HEK293 (cell line): ENCODE measurements at regions not wholly inside any gene's neighbourhood (a gene's known extent, or its start where the extent isn't known, plus 50 kb on each side); places are given as distances from the start of the nearest gene placed in this dataset.

ENCODE experiments used
- CTCF ChIA-PET: fragments of 350-600 bp; formaldehyde crosslinking; extraction: SDS; loops from one replicate; lab custom pipeline; 2021; ENCODE audit warnings: antibody characterized with exemption; lab: Yijun Ruan, JAX
- POLR2A ChIA-PET: fragments of 300-600 bp; formaldehyde crosslinking; extraction: SDS; loops from one replicate; lab custom pipeline; 2020; ENCODE audit warnings: antibody characterized with exemption, inconsistent platforms; lab: Yijun Ruan, JAX
- H3K27ac ChIP-seq: fragments of 200-500 bp; sonication (Bioruptor generic); 2 replicates; pipeline ENCODE4 v1.5.1; 2014; ENCODE audit warnings: low read depth, low read length, control low read depth, inconsistent platforms; ENCODE audit errors: extremely low read depth
- H3K36me3 ChIP-seq, 2 experiments: fragments of 200-500 bp in 1 of 2; sonication (Bioruptor generic) in 1 of 2; 1 replicate in 1 of 2; 2 replicates in 1 of 2; pipeline ENCODE4 v1.5.1; 2014 to 2017; ENCODE audit warnings: inconsistent platforms in 2 of 2, low read length in 2 of 2; ENCODE audit not compliant: control insufficient read depth in 2 of 2, insufficient read depth in 1 of 2
- H3K4me1 ChIP-seq: fragments of 200-500 bp; sonication (Bioruptor generic); 2 replicates; pipeline ENCODE4 v1.5.1; 2014; ENCODE audit warnings: mild to moderate bottlenecking, low read length, inconsistent platforms; ENCODE audit not compliant: control insufficient read depth, insufficient read depth
- H3K4me3 ChIP-seq: 2 replicates; pipeline ENCODE4 v1.5.1; 2011; ENCODE audit warnings: low read depth, mild to moderate bottlenecking, control low read depth, low read length, moderate library complexity
- H3K9me3 ChIP-seq: fragments of 200-500 bp; sonication (Bioruptor generic); 2 replicates; pipeline ENCODE4 v1.5.1; 2014; ENCODE audit warnings: low read depth, low read length, inconsistent platforms; ENCODE audit not compliant: control insufficient read depth, insufficient read depth
- CTCF ChIP-seq: fragments of 450-650 bp; formaldehyde crosslinking; IDR thresholded peaks from 2 replicates; pipeline ENCODE4 v1.5.1; 2016; ENCODE audit warnings: missing biosample characterization, missing genetic modification characterization
- ELK4 ChIP-seq: IDR thresholded peaks from 2 replicates; pipeline ENCODE4 v1.6.1; 2011; ENCODE audit warnings: mild to moderate bottlenecking, low read depth, low read length, borderline replicate concordance
- MYNN ChIP-seq: fragments of 450-650 bp; formaldehyde crosslinking; IDR thresholded peaks from 2 replicates; pipeline ENCODE4 v1.5.1; 2016; ENCODE audit warnings: missing biosample characterization, missing genetic modification characterization, borderline replicate concordance
- SALL2 ChIP-seq: fragments of 450-650 bp; formaldehyde crosslinking; IDR thresholded peaks from 2 replicates; pipeline ENCODE4 v1.5.0; 2017; ENCODE audit warnings: missing biosample characterization, mild to moderate bottlenecking, missing genetic modification characterization, borderline replicate concordance
- WT1 ChIP-seq: fragments of 450-650 bp; formaldehyde crosslinking; IDR thresholded peaks from 2 replicates; pipeline ENCODE4 v1.5.1; 2016; ENCODE audit warnings: missing biosample characterization, missing genetic modification characterization
- YY2 ChIP-seq: fragments of 450-650 bp; formaldehyde crosslinking; IDR thresholded peaks from 2 replicates; pipeline ENCODE4 v1.5.1; 2016; ENCODE audit warnings: missing biosample characterization, missing genetic modification characterization
- ZFP69B ChIP-seq: fragments of 450-650 bp; formaldehyde crosslinking; IDR thresholded peaks from 2 replicates; pipeline ENCODE4 v1.5.1; 2016; ENCODE audit warnings: missing biosample characterization, missing genetic modification characterization
- ZNF10 ChIP-seq: fragments of 450-650 bp; formaldehyde crosslinking; IDR thresholded peaks from 2 replicates; pipeline ENCODE4 v1.5.1; 2017; ENCODE audit warnings: missing biosample characterization, missing genetic modification characterization
- ZNF114 ChIP-seq: fragments of 450-650 bp; formaldehyde crosslinking; IDR thresholded peaks from 2 replicates; pipeline ENCODE4 v1.5.0; 2017; ENCODE audit warnings: missing biosample characterization, missing genetic modification characterization
- ZNF248 ChIP-seq: fragments of 450-650 bp; formaldehyde crosslinking; IDR thresholded peaks from 2 replicates; pipeline ENCODE4 v1.5.1; 2017; ENCODE audit warnings: missing biosample characterization, missing genetic modification characterization
- ZNF266 ChIP-seq: fragments of 450-650 bp; formaldehyde crosslinking; IDR thresholded peaks from 2 replicates; pipeline ENCODE4 v1.5.1; 2016; ENCODE audit warnings: missing biosample characterization, missing genetic modification characterization, low read depth
- ZNF394 ChIP-seq: fragments of 450-650 bp; formaldehyde crosslinking; IDR thresholded peaks from 2 replicates; pipeline ENCODE4 v1.5.1; 2016; ENCODE audit warnings: missing biosample characterization, missing genetic modification characterization, mild to moderate bottlenecking, moderate library complexity, borderline replicate concordance
- ZNF514 ChIP-seq: fragments of 450-650 bp; formaldehyde crosslinking; IDR thresholded peaks from 2 replicates; pipeline ENCODE4 v1.5.1; 2016; ENCODE audit warnings: missing biosample characterization, missing genetic modification characterization
- ZNF560 ChIP-seq: fragments of 450-650 bp; formaldehyde crosslinking; IDR thresholded peaks from 2 replicates; pipeline ENCODE4 v1.5.1; 2017; ENCODE audit warnings: missing biosample characterization, missing genetic modification characterization, borderline replicate concordance
- ZNF629 ChIP-seq: fragments of 450-650 bp; formaldehyde crosslinking; IDR thresholded peaks from 2 replicates; pipeline ENCODE4 v1.5.1; 2017; ENCODE audit warnings: missing biosample characterization, missing genetic modification characterization
- ZNF747 ChIP-seq: fragments of 450-650 bp; formaldehyde crosslinking; IDR thresholded peaks from 2 replicates; pipeline ENCODE4 v1.5.1; 2016; ENCODE audit warnings: missing biosample characterization, missing genetic modification characterization
- ZNF776 ChIP-seq: fragments of 450-650 bp; formaldehyde crosslinking; IDR thresholded peaks from 2 replicates; pipeline ENCODE4 v1.5.0; 2017; ENCODE audit warnings: missing biosample characterization, missing genetic modification characterization, borderline replicate concordance
- ZNF843 ChIP-seq: fragments of 450-650 bp; formaldehyde crosslinking; IDR thresholded peaks from 2 replicates; pipeline ENCODE4 v1.5.1; 2016; ENCODE audit warnings: missing biosample characterization, missing genetic modification characterization
- ZSCAN16 ChIP-seq: fragments of 450-650 bp; formaldehyde crosslinking; IDR thresholded peaks from 2 replicates; pipeline ENCODE4 v1.5.1; 2016; ENCODE audit warnings: missing biosample characterization, missing genetic modification characterization
- TF ChIP-seq, protein P1 (sequence below): fragments of 450-650 bp; formaldehyde crosslinking; IDR thresholded peaks from 2 replicates; pipeline ENCODE4 v1.5.1; 2016; ENCODE audit warnings: missing biosample characterization, missing genetic modification characterization, low read depth
- TF ChIP-seq, protein P2 (sequence below): fragments of 450-650 bp; IDR thresholded peaks from 2 replicates; pipeline ENCODE4 v1.5.1; 2018; ENCODE audit warnings: missing biosample characterization, mild to moderate bottlenecking, missing genetic modification characterization

- TF ChIP-seq ZNF747 (tag by site-specific recombination) = no peak
These were observed 1260.2 kb upstream of the PCDH7 start (continued) for GRCh38 chr4:29459926-29460325.

- Histone ChIP-seq H3K27ac (no peak overlapping the region), H3K4me1 (no peaks in the 10 kb centered on the region), H3K4me3 (no peak overlapping the region), H3K9me3 (no peaks in the 10 kb centered on the region), H3K36me3 (no peaks in the 10 kb centered on the region)
- POLR2A ChIA-PET = no interaction called here
- no peak for TF ChIP-seq MYNN (tag by site-specific recombination)
- TF ChIP-seq YY2 (tag by site-specific recombination) = no peak
- no peak for TF ChIP-seq ZNF776
- TF ChIP-seq ELK4 = no peak
- TF ChIP-seq SALL2 = no peak
- TF ChIP-seq ZNF514 (tag by site-specific recombination) = no peak
- TF ChIP-seq ZNF10 (tag by site-specific recombination) = no peak
- no peak for TF ChIP-seq CTCF (tag by site-specific recombination)
- no peak for TF ChIP-seq ZNF248
- TF ChIP-seq ZNF560 (tag by site-specific recombination) = no peak
- TF ChIP-seq, protein P1, sequence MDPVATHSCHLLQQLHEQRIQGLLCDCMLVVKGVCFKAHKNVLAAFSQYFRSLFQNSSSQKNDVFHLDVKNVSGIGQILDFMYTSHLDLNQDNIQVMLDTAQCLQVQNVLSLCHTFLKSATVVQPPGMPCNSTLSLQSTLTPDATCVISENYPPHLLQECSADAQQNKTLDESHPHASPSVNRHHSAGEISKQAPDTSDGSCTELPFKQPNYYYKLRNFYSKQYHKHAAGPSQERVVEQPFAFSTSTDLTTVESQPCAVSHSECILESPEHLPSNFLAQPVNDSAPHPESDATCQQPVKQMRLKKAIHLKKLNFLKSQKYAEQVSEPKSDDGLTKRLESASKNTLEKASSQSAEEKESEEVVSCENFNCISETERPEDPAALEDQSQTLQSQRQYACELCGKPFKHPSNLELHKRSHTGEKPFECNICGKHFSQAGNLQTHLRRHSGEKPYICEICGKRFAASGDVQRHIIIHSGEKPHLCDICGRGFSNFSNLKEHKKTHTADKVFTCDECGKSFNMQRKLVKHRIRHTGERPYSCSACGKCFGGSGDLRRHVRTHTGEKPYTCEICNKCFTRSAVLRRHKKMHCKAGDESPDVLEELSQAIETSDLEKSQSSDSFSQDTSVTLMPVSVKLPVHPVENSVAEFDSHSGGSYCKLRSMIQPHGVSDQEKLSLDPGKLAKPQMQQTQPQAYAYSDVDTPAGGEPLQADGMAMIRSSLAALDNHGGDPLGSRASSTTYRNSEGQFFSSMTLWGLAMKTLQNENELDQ (tag by site-specific recombination) = no peak
- TF ChIP-seq, protein P2, sequence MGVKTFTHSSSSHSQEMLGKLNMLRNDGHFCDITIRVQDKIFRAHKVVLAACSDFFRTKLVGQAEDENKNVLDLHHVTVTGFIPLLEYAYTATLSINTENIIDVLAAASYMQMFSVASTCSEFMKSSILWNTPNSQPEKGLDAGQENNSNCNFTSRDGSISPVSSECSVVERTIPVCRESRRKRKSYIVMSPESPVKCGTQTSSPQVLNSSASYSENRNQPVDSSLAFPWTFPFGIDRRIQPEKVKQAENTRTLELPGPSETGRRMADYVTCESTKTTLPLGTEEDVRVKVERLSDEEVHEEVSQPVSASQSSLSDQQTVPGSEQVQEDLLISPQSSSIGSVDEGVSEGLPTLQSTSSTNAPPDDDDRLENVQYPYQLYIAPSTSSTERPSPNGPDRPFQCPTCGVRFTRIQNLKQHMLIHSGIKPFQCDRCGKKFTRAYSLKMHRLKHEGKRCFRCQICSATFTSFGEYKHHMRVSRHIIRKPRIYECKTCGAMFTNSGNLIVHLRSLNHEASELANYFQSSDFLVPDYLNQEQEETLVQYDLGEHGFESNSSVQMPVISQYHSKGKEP (tag by site-specific recombination) = no peak
- no peak for TF ChIP-seq WT1
- TF ChIP-seq ZSCAN16 (tag by site-specific recombination) = no peak
- no peak for TF ChIP-seq ZFP69B (tag by site-specific recombination)
- TF ChIP-seq ZNF629 = no peak
- no peak for TF ChIP-seq ZNF843 (tag by site-specific recombination)
- TF ChIP-seq ZNF394 (tag by site-specific recombination) = no peak
- TF ChIP-seq ZNF114 (tag by site-specific recombination) = no peak
- no peak for TF ChIP-seq ZNF266 (tag by site-specific recombination)
- CTCF ChIA-PET = no interaction called here
These were observed 1253.0 kb upstream of the PCDH7 start for GRCh38 chr4:29467044-29467717.
